GM19467 (cell line): ENCODE measurements at regions not wholly inside any gene's neighbourhood (a gene's known extent, or its start where the extent isn't known, plus 50 kb on each side); places are given as distances from the start of the nearest gene placed in this dataset.

Experiments used
- ATAC-seq: cut with Tn5 transposase; IDR thresholded peaks from one replicate; pipeline ENCODE4 v1.9.1; 2021; ENCODE audit warnings: mild to moderate bottlenecking, moderate library complexity; ENCODE audit not compliant: unreplicated experiment

GRCh38 chr21:24197132-24197643 is 1410.1 kb downstream of the MRPL39 start:
- no peak for ATAC-seq

DNA sequence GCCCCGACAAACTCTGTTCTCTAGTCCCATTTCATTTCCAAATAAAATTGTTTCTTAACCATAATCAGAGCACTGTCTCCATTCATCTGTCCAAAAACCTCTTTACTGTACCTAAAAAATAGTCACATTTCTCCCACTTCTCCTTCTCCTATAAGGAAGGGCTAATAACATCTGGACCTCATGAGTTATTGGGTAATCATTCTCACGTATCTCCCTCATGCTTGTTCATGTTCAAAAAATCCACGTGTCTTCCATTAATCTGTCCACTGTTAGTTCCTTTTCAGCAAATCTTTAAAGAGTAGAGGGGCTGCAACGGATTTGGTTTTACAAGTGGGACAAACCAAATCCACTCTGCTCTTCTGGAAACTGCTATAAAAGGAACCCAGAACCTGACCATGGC is 1418.8 kb downstream of the MRPL39 start:
- ATAC-seq = no peak

DNA sequence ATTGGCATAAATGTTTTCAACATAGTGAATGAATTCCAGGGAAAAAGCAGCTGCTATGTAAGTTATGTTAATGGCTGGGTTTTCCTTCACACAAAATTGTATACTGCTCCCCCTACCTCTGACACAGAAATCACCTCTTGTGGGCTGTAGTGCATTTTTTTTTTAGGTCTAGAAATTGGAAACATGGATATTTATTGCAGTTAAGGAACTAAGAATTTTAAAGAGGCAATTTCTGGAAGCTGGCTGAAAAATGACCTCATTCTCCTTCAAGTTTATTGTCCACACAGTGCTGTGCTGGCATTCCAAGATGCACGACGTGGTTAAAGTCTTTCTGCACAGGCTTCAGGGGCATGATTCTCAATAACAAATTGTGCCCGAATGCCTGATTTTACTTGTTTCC is 1424.2 kb downstream of the MRPL39 start:
- ATAC-seq = no peak

DNA sequence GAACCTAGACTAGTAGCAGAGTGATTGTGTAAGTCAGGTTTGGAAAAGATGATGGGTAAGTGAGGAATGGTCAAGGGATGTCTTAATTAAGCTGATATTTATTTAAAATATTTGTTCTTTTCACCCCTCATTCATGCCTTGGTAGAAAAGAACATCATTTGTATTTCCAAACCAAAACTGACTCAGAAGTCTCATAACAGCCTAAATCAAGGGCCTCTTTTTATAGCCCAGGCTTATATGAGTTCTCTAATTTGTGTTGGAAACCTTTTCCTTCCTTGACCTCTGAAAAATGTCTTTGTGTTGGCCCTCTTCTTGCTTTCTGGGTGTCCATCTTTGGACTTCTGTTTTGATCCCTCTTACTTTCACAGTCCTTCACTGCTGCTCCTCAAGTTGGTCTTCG is 1428.2 kb downstream of the MRPL39 start:
- ATAC-seq = no peak

- no peak for ATAC-seq
These were observed 1432.2 kb downstream of the MRPL39 start for GRCh38 chr21:24175106-24175505.

- ATAC-seq = no peak
These were observed 1435.5 kb downstream of the MRPL39 start for GRCh38 chr21:24171736-24172135.

- no peak for ATAC-seq
These were observed 1443.7 kb downstream of the MRPL39 start for GRCh38 chr21:24163539-24163938.

GRCh38 chr21:24160528-24160927 is 1446.8 kb downstream of the MRPL39 start:
- ATAC-seq = no peak

- no peak for ATAC-seq
These were observed 1454.1 kb downstream of the MRPL39 start for GRCh38 chr21:24153137-24153536.

GRCh38 chr21:24150753-24151152 is 1456.5 kb downstream of the MRPL39 start:
- no peak for ATAC-seq

DNA sequence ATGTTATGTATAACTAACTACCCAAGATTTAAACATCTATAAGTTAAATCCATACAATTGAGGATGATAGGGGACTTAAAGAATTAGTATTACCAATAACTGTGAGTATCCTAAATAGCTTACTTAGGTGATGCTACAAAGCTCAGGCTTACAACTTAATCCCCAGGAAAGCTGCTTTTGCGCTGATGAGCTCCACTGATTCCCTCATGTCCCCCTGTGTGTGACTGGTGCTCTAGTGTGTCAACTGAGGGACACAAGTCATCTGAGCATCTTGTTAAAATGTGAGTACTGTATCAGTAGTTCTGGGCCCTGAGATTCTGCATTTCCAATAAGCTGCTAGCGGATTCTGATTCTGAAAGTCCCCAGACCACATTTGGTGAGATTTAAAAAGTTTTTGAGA is 1458.8 kb downstream of the MRPL39 start:
- ATAC-seq = no peak

DNA sequence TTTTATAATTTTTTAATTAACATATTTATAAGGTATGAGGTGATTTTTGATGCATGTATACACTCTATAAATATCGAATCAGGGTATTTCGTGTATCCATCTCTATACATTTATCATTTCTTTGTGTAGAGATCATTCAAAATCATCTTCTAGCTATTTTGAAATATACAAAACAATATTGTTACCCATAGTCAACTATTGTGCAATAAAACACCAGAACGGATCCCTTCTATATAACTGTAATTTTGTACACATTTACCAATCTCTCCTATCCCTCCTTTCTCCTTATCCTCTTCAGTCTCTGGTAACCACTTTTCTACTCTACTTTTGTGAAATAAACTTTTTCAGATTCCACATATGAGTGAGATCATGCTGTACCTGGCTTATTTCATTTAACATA is 1459.6 kb downstream of the MRPL39 start:
- no peak for ATAC-seq

- ATAC-seq = no peak
These were observed 1476.2 kb downstream of the MRPL39 start for GRCh38 chr21:24131056-24131455.

DNA sequence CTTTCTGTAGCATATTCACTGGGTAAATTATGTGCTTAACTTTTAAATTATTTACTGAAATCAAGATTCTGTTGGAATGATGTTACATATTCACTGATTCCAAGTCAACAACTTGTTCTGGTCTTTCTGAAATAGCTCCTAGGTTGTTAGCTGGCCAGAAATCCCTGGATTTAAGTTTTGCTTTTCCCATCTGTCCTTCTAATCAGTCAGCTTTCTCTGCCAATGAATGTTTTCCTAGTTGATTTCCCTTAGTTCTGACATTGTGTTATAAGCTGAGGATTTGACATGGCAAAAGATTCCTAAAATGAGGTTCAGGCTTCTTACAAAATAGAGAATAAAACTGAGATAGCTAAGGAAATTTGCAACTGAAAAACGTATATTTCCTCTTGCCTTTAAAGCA is 1479.6 kb downstream of the MRPL39 start:
- no peak for ATAC-seq

- no peak for ATAC-seq
These were observed 1483.5 kb downstream of the MRPL39 start for GRCh38 chr21:24123785-24124184.

- no peak for ATAC-seq
These were observed 1488.4 kb downstream of the MRPL39 start for GRCh38 chr21:24118738-24119459.

GRCh38 chr21:24115141-24115540 is 1492.1 kb downstream of the MRPL39 start:
- ATAC-seq = no peak

DNA sequence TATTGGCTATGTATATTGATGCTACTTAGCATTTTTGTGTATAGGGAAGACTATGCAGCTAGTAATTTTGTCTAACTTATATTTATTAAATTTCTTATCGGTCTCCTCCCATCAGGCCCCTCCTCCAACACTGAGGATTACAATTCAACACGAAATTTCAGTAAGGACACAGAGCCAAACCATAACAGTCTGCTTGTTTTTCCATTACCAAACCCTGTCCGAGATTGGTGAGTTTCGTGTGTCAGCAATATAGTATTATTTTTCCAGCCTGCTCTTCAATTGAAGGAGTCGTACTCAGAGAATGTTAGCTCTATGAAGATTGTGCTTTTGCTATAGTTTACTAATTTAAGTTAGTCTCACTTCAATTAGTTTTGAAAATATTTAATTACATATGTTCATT is 1495.3 kb downstream of the MRPL39 start:
- no peak for ATAC-seq

DNA sequence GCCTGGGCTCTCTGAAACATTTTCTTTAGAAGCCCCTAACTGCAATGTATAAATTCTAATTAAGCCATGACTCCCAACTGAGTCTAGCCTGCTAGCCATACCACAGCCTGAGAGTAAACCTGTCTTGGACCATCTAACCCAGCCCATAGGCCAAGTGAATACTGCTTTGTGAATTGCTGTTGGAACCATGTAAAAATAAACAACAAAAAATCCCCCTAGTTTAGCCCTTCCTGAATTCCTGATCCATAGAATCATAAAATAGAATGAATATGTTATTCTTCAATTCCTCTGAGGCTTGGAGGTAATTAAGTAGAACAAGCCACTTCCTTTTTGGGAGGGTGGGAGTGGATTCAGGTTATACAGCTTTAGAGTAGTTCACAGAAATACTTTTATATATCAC is 1496.4 kb downstream of the MRPL39 start:
- ATAC-seq = no peak

GRCh38 chr21:24097181-24097580 is 1510.1 kb downstream of the MRPL39 start:
- no peak for ATAC-seq

DNA sequence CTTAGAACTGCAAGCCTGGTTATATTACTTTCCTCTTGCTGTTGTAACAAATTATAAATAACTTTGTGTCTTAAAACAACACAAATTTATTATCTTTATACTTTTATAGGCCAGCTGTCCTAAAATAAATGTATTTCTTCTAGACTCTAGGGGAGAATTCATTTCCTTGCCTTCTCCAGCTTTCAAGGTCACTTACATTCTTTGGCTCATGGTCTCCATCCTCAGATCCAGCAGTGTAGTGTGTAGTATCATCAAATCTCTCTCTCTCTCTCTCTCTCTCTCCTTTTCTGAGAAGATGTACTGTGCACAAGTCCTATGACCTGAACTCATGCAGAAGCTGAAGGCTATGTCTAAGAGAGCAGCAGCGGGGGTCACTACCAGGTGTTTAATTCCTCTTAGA is 1510.6 kb downstream of the MRPL39 start:
- no peak for ATAC-seq

DNA sequence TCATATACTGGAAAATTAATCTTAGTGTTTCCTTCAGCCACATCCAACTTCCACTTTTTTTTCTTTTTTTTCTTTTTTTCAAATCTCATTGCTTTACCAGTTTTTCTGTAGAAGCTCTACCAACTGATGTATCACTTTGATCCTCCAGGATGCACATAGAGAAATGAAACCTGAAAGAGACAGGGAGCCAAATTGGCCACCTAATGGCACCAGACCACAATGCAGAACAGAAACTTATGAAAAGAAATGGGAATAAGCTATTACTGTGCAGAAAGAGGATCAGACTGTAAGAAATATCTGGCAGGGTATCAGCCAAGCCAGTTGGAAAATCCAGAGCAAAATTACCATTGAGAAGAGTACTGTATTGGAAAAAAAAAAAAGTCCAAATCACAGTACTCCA is 1514.2 kb downstream of the MRPL39 start:
- ATAC-seq = no peak

DNA sequence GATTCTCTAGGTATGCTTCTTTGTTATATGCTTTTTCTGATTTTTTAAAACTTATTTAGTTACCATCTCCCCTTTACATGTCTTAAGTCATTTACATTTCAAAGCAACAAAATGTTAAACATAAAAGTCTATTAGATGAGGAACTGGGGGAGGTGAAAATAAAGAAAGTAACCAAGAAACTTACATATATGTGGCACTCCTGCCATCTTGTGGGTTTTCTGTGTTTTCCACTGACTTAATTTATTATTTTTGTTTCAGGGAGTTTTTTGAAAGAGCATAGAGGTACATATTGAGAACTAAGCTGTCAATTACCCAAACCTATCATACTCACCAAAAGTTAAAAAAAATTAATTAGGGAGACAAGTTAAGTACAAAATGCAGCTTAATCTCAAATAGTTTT is 1531.1 kb downstream of the MRPL39 start:
- ATAC-seq = no peak
